Stimulated activated CD4-positive, alpha-beta T cell treated with anti-CD3 and anti-CD28 coated beads, TNF-alpha, amount 100 ng/mL, for 4 hours (primary cell): ENCODE measurements at regions not wholly inside any gene's neighbourhood (a gene's known extent, or its start where the extent isn't known, plus 50 kb on each side); places are given as distances from the start of the nearest gene placed in this dataset.
"Not testable (repeated sequence)": the region's sequence is repeated elsewhere in the genome, so short reads cannot be mapped to it uniquely, and the experiment has no call there.

Source experiments
- DNase-seq, 3 experiments: peaks; one replicate each; pipeline ENCODE4 v3.0.0-alpha.2; 2020; ENCODE audit warnings: low read depth in 3 of 3

GRCh38 chr3:194880940-194881925, 195.6 kb downstream of the FAM43A start:
- DNase-seq: no peak

GRCh38 chr3:194884649-194885315, 199.1 kb downstream of the FAM43A start:
- DNase-seq: no peak

- no peak for DNase-seq
Observed at GRCh38 chr3:194885766-194886165, 200.1 kb downstream of the FAM43A start.

DNA sequence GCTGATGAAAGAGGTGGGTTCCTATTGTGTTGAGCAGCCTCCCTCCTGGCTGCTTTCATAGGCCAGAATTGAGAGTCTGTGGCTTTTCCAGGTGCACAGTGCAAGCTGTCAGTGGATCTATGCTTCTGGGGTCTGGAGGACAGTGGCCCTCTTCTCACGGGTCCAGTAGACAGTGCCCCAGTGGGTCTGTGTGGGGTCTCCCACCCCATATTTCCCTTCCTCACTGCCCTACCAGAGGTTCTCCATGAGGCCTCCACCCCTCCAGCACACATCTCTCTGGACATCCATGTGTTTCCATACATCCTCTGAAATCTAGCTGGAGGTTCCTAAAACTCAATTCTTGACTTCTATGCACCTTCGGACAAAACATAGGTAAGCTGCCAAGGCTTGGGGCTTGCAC, 201.2 kb downstream of the FAM43A start:
- no peak for DNase-seq

DNA sequence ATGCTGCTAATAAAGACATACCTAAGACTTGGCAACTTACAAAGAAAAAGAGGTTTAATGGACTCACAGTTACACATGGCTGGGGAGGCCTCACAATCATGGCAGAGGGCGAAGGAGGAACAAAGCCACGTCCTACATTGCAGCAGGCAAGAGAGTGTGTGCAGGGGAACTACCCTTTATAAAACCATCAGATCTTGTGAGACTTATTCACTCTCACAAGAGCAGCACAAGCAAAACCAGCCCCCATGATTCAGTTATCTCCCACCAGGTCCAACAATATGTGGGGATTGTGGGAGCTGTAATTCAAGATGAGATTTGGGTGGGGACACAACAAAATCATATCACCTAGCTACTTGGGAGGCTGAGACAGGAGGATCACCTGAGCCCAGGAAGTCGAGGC, 202.4 kb downstream of the FAM43A start:
- DNase-seq: not testable (repeated sequence)

DNA sequence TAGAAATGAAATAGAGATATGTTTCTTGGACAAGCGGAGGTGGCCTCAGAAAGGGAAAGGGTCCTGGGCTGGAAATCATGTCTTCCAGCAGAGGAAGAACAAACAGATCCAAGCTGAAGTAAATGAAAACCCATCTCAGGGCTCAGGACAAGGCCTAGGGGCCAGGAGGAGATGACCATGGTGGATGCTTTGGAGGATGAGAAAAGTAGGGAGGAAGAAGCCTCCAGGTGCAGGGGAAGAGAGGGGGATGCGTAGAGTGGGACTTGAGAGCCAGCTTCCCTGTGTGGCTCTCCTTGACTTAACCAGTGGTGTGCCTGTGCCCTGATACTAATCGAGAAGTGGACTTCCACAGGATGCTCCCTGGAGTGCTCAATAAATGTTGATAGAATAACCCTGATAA, 203.2 kb downstream of the FAM43A start:
- no peak for DNase-seq

DNA sequence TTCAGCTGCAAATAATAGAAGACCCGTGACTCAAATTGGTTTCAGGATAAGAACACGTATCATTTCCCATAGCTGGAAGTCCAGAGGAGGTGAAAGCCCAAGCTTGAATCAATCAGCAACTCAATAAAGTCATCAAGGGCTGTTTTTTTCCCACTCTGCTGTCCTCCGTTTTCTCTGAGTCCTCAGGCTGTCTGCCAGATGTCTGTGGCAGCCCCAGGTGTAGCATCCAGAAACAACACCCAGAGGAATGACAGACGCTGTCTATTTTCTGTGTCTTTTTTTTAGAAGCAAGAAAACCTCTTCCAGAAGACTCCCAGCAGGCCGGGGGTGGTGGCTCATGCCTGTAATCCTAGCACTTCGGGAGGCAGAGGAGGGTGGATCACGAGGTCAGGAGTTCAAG, 204.4 kb downstream of the FAM43A start:
- DNase-seq: no peak

DNA sequence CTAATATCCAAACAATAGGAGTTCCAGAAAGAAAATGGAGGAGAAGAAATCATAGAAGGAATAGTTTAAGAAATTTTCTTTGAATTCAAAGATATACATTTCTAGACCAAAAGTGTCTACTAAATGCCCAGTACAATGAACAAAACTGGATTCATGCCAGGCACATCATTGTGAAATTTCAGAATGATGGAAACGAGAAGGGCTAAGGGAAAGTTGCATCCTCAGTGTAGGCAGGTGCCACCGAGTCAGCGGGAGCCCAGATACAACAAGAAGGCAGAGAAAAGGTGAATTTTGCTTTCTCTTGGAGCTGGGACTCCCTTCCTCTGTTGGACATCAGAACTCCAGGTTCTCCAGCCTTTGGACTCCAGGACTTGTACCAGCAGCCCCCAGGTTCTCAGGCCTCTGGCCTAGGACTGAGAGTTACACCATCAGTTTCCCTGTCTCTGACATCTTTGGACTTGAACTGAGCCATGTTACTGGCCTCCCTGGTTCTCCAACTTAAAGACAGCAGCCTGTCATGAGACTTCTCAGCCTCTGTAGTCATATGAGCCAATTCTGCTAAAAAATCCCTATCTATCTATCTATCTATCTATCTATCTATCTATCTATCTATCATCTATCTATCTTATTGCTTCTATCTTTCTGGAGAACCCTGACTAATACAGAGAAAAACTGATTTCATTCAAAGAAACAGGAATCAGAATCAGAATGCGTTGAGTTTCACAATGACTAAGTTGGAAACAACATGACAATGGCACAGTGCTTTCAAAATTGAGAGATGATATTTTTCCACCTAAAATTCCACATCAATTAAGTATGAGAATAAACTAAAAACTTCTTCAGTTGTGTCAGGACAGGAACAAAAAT, 207.7 kb downstream of the FAM43A start:
- DNase-seq: no peak

- DNase-seq: no peak
Observed at GRCh38 chr3:194894538-194894937, 208.9 kb downstream of the FAM43A start.

DNA sequence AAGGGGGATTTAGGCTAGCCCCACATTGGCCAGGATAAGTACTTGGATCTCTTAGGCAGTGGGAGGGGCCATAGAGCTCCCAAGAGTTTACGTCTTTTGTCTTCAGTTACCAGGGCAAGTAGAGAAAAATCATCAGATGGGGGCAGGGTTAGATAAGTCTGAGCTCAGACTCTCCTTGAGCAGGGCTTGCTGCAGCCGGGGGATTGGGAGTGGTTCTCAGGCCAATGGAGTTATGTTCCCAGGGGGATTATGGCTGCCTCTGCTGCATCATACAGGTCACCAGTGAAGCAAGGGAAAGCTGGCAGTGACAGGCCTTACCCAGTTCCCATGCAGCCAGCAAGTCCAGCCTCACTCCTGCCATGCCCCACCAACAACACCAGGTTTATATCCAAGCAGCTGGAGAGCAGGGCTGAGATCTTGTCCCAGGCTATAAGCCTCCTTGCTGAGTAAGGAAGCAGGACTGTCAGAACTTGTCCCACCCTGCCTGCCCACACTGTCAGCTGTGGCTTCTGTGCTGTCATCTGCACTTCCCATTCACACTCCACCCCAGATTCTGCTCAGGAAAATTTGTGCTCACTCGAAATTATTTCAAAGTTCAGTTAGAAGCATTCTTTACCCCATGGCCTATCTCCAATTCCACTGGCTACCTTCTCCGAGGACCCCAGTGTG, 215.3 kb downstream of the FAM43A start:
- DNase-seq: no peak

DNA sequence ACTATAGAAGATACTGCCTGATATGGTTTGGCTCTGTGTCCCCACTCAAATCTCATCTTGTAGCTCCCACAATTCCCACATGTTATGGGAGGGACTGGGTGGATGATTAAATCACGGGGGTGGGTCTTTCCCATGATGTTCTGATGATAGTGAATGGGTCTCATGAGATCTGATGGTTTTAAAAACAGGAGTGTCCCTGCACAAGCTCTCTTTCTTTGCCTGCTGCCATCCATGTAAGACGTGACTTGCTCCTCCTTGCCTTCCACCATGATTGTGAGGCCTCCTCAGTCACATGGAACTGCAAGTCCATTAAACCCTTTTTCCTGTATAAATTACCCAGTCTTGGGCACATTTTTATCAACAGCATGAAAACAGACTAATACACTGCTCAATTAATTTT, 217.8 kb downstream of the FAM43A start:
- DNase-seq: not testable (repeated sequence)

GRCh38 chr3:194904999-194905398, 219.3 kb downstream of the FAM43A start:
- DNase-seq: not testable (repeated sequence)

DNA sequence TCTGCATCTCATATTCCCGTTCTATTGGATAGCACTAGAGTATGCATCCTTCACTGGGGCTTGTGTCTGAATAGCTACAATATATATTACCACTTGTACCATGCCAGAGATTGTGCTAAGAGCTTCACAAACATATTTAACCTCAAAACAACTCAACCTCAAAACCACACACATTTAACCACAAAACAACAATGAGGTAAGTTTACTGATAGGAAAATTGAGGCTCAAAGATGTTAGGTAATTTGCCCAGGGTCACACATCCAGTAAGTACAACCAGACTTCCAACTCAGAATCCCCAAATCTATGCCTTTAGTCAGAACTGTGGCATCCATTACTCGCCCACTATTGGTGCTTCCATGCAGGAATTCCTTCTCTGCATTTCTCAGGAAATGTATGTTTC, 220.0 kb downstream of the FAM43A start:
- DNase-seq: no peak

- DNase-seq: no peak
Observed at GRCh38 chr3:194906229-194906629, 220.5 kb downstream of the FAM43A start.

- no peak for DNase-seq
Observed at GRCh38 chr3:194906970-194907629, 221.4 kb downstream of the FAM43A start.

- DNase-seq: no peak
Observed at GRCh38 chr3:194907811-194908210, 222.1 kb downstream of the FAM43A start.

DNA sequence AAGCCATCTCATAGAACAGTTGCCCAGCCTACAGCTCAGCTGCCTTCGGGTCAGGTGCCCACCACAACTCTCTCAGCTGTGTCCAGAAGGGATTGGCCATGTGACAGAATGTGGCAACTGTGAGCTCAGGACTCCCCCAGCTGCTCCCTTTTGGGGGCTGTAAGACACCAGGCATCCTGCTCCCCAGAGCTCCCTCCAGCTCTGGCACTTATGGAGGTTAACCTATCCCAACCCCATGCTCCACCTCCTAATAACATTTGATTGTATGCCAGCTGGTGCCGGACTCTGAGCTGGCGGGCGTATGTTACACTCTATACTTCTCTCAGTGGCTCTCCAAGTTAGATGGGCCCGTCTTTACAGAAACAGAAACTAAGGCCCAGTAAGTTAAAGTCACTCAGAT, 222.8 kb downstream of the FAM43A start:
- no peak for DNase-seq

DNA sequence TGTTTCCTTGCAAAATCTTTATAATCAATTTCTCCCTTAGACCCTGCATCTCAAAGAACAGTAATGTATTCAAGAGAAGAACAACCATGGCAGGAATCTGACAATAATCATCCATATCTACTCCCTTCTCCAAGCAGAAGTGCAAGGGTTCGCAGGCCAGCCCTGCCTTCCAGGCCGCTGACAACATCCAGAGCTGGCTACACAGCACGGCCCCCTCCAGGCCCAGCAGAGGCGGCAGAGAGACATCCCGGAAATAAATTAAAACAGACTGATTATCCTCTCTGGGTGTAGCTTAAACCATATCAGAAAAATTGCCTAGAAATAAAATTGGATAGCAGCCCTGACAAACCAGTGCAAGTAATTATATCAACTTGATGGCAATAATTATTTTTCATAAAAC, 223.3 kb downstream of the FAM43A start:
- DNase-seq: no peak

- DNase-seq: no peak
Observed at GRCh38 chr3:194910414-194910984, 224.8 kb downstream of the FAM43A start.

DNA sequence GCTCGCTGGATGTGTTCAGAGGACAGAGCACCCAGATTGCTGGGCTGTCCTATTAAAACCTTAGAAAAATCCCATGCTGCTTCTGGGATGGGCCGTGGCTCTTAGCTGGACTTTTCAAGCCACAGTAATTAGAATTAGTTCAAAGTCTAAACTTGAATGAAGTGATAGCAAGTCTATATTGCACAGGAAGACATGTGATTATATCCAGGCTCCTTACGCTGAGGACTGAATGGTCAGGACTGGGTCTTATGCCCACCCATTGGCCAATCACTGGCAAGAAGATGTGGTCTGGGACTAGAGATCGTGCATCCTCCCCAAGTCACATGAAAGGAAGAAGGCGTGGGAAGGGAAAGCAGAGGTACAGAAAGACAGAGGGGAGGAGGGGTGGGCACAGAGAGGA, 227.6 kb downstream of the FAM43A start:
- DNase-seq: no peak

GRCh38 chr3:194924889-194925288, 239.2 kb downstream of the FAM43A start:
- DNase-seq: not testable (repeated sequence)
